Mesenchymal stem cell (in vitro differentiated cells and primary cell): ENCODE measurements at regions not wholly inside any gene's neighbourhood (a gene's known extent, or its start where the extent isn't known, plus 50 kb on each side); places are given as distances from the start of the nearest gene placed in this dataset.

Experiments
- DNase-seq: peaks from one replicate; pipeline ENCODE4 v3.0.0-alpha.2; 2013
- H2AFZ ChIP-seq: one replicate; pipeline ENCODE4 v1.6.1; 2013; ENCODE audit warnings: low read depth, mild to moderate bottlenecking, control low read depth, inconsistent platforms, low read length, moderate library complexity
- H2AK5ac ChIP-seq: 2 replicates; pipeline ENCODE4 v1.6.1; 2013; ENCODE audit warnings: low read length, moderate library complexity, mild to moderate bottlenecking, inconsistent platforms; ENCODE audit not compliant: severe bottlenecking
- H2BK120ac ChIP-seq: one replicate; pipeline ENCODE4 v1.6.1; 2013; ENCODE audit warnings: low read depth, mild to moderate bottlenecking, inconsistent platforms, low read length, moderate library complexity
- H2BK12ac ChIP-seq, 2 experiments: one replicate each; pipeline ENCODE4 v1.6.1; 2013; ENCODE audit warnings: inconsistent platforms in 2 of 2, low read length in 2 of 2, mild to moderate bottlenecking in 2 of 2, moderate library complexity in 2 of 2, control low read depth in 1 of 2
- H2BK15ac ChIP-seq: one replicate; pipeline ENCODE4 v1.6.1; 2013; ENCODE audit warnings: mild to moderate bottlenecking, low read depth, inconsistent platforms; ENCODE audit not compliant: poor library complexity, severe bottlenecking
- H2BK5ac ChIP-seq: 2 replicates; pipeline ENCODE4 v1.6.1; 2013; ENCODE audit warnings: low read depth, mild to moderate bottlenecking, low read length, control low read depth, inconsistent platforms; ENCODE audit not compliant: poor library complexity, severe bottlenecking
- H3K14ac ChIP-seq, 2 experiments: one replicate each; pipeline ENCODE4 v1.6.1; 2013; ENCODE audit warnings: inconsistent platforms in 2 of 2, low read length in 2 of 2, control low read depth in 1 of 2, mild to moderate bottlenecking in 1 of 2, moderate library complexity in 1 of 2
- H3K18ac ChIP-seq, 2 experiments: one replicate each; pipeline ENCODE4 v1.6.1; 2013; ENCODE audit warnings: inconsistent platforms in 2 of 2, low read length in 2 of 2, control low read depth in 1 of 2, low read depth in 1 of 2, mild to moderate bottlenecking in 1 of 2
- H3K23ac ChIP-seq, 2 experiments: one replicate each; pipeline ENCODE4 v1.6.1; 2013; ENCODE audit warnings: inconsistent platforms in 2 of 2, low read length in 2 of 2, mild to moderate bottlenecking in 2 of 2, moderate library complexity in 2 of 2, control low read depth in 1 of 2
- H3K27ac ChIP-seq: 2 replicates; pipeline ENCODE4 v1.5.1; 2013; ENCODE audit warnings: mild to moderate bottlenecking, moderate library complexity, low read length, control low read depth, inconsistent platforms; ENCODE audit not compliant: poor library complexity, severe bottlenecking
- H3K27me3 ChIP-seq, 2 experiments: 2 replicates each; pipeline versions ENCODE4 v1.6.1 to v1.7.0; 2013; ENCODE audit warnings: low read length in 2 of 2, mild to moderate bottlenecking in 2 of 2, moderate library complexity in 2 of 2, control low read depth in 1 of 2, inconsistent platforms in 1 of 2; ENCODE audit not compliant: control insufficient read depth in 1 of 2, insufficient read depth in 1 of 2
- H3K36me3 ChIP-seq, 2 experiments: 2 replicates each; pipeline versions ENCODE4 v1.6.1 to v1.7.0; 2013; ENCODE audit warnings: low read length in 2 of 2, control low read depth in 1 of 2, inconsistent platforms in 1 of 2, low read depth in 1 of 2, mild to moderate bottlenecking in 1 of 2; ENCODE audit not compliant: insufficient read depth in 2 of 2, control insufficient read depth in 1 of 2
- H3K4ac ChIP-seq, 2 experiments: one replicate each; pipeline ENCODE4 v1.6.1; 2013; ENCODE audit warnings: inconsistent platforms in 2 of 2, low read length in 2 of 2, mild to moderate bottlenecking in 2 of 2, moderate library complexity in 2 of 2, control low read depth in 1 of 2, low read depth in 1 of 2
- H3K4me1 ChIP-seq: 2 replicates; pipeline ENCODE4 v1.6.1; 2013; ENCODE audit warnings: low read depth, low read length, control low read depth; ENCODE audit not compliant: control insufficient read depth, insufficient read depth
- H3K4me2 ChIP-seq: 2 replicates; pipeline ENCODE4 v1.6.1; 2013; ENCODE audit warnings: low read length, mild to moderate bottlenecking, inconsistent platforms; ENCODE audit not compliant: poor library complexity, severe bottlenecking
- H3K4me3 ChIP-seq, 2 experiments: 2 replicates each; pipeline versions ENCODE4 v1.5.1 to v1.7.0; 2013; ENCODE audit warnings: low read length in 2 of 2, mild to moderate bottlenecking in 2 of 2, control low read depth in 1 of 2, low read depth in 1 of 2; ENCODE audit not compliant: insufficient read depth in 1 of 2
- H3K79me1 ChIP-seq: replicated peaks from 2 replicates; pipeline ENCODE4 v1.6.1; 2013; ENCODE audit warnings: mild to moderate bottlenecking, control low read depth, low read length, inconsistent platforms; ENCODE audit not compliant: poor library complexity, severe bottlenecking
- H3K9ac ChIP-seq: 2 replicates; pipeline ENCODE4 v1.7.0; 2013; ENCODE audit warnings: mild to moderate bottlenecking, low read length, moderate library complexity
- H3K9me3 ChIP-seq: 2 replicates; pipeline ENCODE4 v1.7.0; 2013; ENCODE audit warnings: mild to moderate bottlenecking, low read length; ENCODE audit not compliant: control insufficient read depth
- H4K8ac ChIP-seq: one replicate; pipeline ENCODE4 v1.6.1; 2013; ENCODE audit warnings: inconsistent platforms, mild to moderate bottlenecking, low read length, moderate library complexity
- H4K91ac ChIP-seq: one replicate; pipeline ENCODE4 v1.6.1; 2013; ENCODE audit warnings: mild to moderate bottlenecking, low read length, inconsistent platforms
- WGBS: methylation state at CpG from one replicate; pipeline ENCODE4 v1.1.7; 2013; ENCODE audit warnings: mixed read lengths; 5-methylcytosine and 5-hydroxymethylcytosine counted together

DNA sequence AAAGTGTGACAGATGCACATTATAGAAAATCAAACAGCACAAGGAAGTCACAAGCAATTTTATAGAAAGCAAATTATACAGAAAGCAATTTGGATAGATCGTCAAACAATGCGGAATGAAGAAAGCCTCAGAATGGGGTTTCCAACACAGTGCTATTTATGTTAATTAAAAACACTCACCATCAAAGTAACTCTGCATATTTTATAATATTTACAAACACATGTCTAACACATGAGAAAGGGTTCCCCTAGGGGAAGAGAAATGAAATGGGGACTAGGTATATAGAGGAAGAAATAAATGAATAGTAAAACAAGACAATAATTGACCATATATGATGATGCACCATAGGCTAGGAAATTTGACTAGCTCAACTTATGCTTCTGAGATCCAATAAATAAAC is 171.2 kb upstream of the XYLT1 start:
- no peak overlapping the region for H2BK120ac ChIP-seq
- no peak overlapping the region for H2BK5ac ChIP-seq
- no peak overlapping the region for H3K4me3 ChIP-seq
- H3K79me1 ChIP-seq = no peaks in the 10 kb centered on the region
- H4K91ac ChIP-seq = no peak overlapping the region
- 100% methylated on average over 2 of the region's 2 CpGs for WGBS
- no peak overlapping the region for H4K8ac ChIP-seq
- H3K27ac ChIP-seq = no peak overlapping the region
- no peaks in the 10 kb centered on the region for H3K9me3 ChIP-seq
- no peaks in the 10 kb centered on the region for H3K36me3 ChIP-seq
- H3K27me3 ChIP-seq = no peaks in the 10 kb centered on the region
- H3K18ac ChIP-seq = no peak overlapping the region
- no peak overlapping the region for H3K4me2 ChIP-seq
- no peak for DNase-seq
- no peak overlapping the region for H2BK15ac ChIP-seq
- H3K14ac ChIP-seq = no peak overlapping the region
- H2BK12ac ChIP-seq = no peak overlapping the region
- no peak overlapping the region for H2AFZ ChIP-seq
- H3K9ac ChIP-seq = no peak overlapping the region
- no peak overlapping the region for H3K4ac ChIP-seq
- no peaks in the 10 kb centered on the region for H3K4me1 ChIP-seq
- no peak overlapping the region for H2AK5ac ChIP-seq
- no peak overlapping the region for H3K23ac ChIP-seq

GRCh38 chr16:17638134-17638533 is 167.4 kb upstream of the XYLT1 start:
- H3K18ac ChIP-seq = no peak overlapping the region
- H3K79me1 ChIP-seq = no peaks in the 10 kb centered on the region
- no peak overlapping the region for H2BK15ac ChIP-seq
- no peak overlapping the region for H3K4me3 ChIP-seq
- H2BK5ac ChIP-seq = no peak overlapping the region
- no peak for DNase-seq
- H4K8ac ChIP-seq = no peak overlapping the region
- H3K36me3 ChIP-seq = no peaks in the 10 kb centered on the region
- H2AK5ac ChIP-seq = no peak overlapping the region
- no peak overlapping the region for H3K4me2 ChIP-seq
- H3K9ac ChIP-seq = no peak overlapping the region
- no peak overlapping the region for H3K27ac ChIP-seq
- H2BK12ac ChIP-seq = no peak overlapping the region
- no peak overlapping the region for H2BK120ac ChIP-seq
- WGBS = 36% methylated on average over 7 of the region's 8 CpGs
- H3K23ac ChIP-seq = no peak overlapping the region
- no peak overlapping the region for H3K4ac ChIP-seq
- no peaks in the 10 kb centered on the region for H3K4me1 ChIP-seq
- no peak overlapping the region for H4K91ac ChIP-seq
- H3K9me3 ChIP-seq = no peaks in the 10 kb centered on the region
- H3K27me3 ChIP-seq = peaks cover 0 to 4% of the 10 kb centered on the region in 2 experiments
- no peak overlapping the region for H3K14ac ChIP-seq
- H2AFZ ChIP-seq = no peak overlapping the region

DNA sequence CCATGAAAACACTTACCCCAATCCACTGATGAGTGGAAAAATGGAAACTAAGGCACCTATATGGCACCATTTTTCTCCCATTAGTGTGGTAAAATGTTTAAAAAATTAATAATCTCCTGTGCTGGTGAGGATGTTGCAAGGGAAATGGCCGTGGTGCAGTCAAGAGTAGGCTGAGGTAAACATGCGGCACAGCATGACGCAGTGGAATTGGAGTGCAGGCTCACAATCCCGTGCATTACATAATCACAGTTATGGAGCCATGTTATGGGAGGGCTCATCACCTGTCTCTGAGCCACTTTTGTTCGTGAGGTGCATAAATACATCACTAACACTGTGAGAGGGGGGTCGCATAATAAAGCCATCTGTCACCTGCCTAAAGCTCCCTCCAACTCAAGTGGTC is 164.4 kb upstream of the XYLT1 start:
- Histone ChIP-seq H2AFZ (no peak overlapping the region), H4K91ac (no peak overlapping the region)

DNA sequence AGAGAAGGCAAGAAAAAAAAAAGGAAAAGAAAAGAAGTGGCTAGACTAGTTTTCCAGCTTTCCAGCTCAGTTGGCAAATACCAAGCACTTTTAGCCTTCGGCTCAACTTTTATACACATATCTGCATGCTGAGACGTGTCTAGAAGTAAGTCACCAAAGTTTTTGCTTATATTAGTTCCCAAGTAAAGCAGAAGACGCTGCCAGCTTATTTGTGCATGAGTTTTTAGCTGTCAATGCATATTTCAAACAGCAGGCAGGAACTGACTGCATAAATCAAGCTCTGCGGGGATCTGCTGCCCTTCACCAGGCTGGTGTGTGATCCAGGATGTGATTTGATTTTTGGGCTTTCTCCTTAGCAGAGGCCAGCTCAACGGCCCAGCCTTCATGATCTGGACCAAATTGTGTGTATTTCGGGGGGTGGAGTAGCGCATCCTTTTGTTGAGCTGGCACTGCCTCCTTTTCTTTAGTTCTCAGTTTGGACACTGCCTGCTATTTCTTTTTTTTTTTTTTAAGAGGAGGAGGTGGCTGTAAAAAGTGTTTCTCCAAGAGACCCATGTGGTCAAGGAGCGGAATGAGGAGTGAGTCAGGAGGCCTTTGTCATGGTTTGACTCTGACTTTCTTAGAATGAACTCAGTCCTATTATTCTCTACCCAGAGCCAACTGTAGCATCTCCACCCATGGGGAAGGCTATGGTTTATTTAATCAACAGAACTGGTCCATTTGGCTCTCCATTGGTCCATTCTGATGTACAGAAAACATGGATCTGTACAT is 162.6 kb upstream of the XYLT1 start:
- peak overlapping the region; percentile 17 for H3K9ac ChIP-seq
- no peak overlapping the region for H2AFZ ChIP-seq
- no peak overlapping the region for H2AK5ac ChIP-seq
- no peak overlapping the region for H2BK120ac ChIP-seq
- H3K4me1 ChIP-seq = no peaks in the 10 kb centered on the region
- H2BK5ac ChIP-seq = no peak overlapping the region
- peaks cover 0 to 4% of the 10 kb centered on the region in 2 experiments for H3K27me3 ChIP-seq
- WGBS = 61% methylated on average over 7 of the region's 8 CpGs
- H3K4ac ChIP-seq = no peak overlapping the region
- H3K9me3 ChIP-seq = no peaks in the 10 kb centered on the region
- H4K8ac ChIP-seq = no peak overlapping the region
- H2BK15ac ChIP-seq = no peak overlapping the region
- no peak overlapping the region for H2BK12ac ChIP-seq
- no peak overlapping the region for H3K14ac ChIP-seq
- DNase-seq = no peak
- no peak overlapping the region for H3K4me2 ChIP-seq
- H3K4me3 ChIP-seq = no peak overlapping the region
- no peak overlapping the region for H3K23ac ChIP-seq
- H3K79me1 ChIP-seq = no peaks in the 10 kb centered on the region
- H3K36me3 ChIP-seq = no peaks in the 10 kb centered on the region
- no peak overlapping the region for H3K27ac ChIP-seq
- no peak overlapping the region for H4K91ac ChIP-seq
- no peak overlapping the region for H3K18ac ChIP-seq

More for the DNA sequence above, 164.4 kb upstream of the XYLT1 start:
- Histone ChIP-seq H3K27me3 (peaks cover 0 to 4% of the 10 kb centered on the region in 2 experiments), H2BK12ac (no peak overlapping the region), H3K14ac (no peak overlapping the region), H3K4ac (no peak overlapping the region), H3K79me1 (no peaks in the 10 kb centered on the region), H3K36me3 (no peaks in the 10 kb centered on the region), H3K23ac (no peak overlapping the region), H3K27ac (no peak overlapping the region), H3K4me2 (no peak overlapping the region), H4K8ac (no peak overlapping the region), H3K4me3 (no peak overlapping the region), H3K4me1 (no peaks in the 10 kb centered on the region), H2BK5ac (no peak overlapping the region), H3K9ac (no peak overlapping the region), H2BK15ac (no peak overlapping the region), H2AK5ac (no peak overlapping the region), H2BK120ac (no peak overlapping the region), H3K18ac (no peak overlapping the region), H3K9me3 (no peaks in the 10 kb centered on the region)
- no peak for DNase-seq
- WGBS = 67% methylated on average over 6 of the region's 6 CpGs
